IPS DF 6.9 (cell line): ENCODE measurements at regions not wholly inside any gene's neighbourhood (a gene's known extent, or its start where the extent isn't known, plus 50 kb on each side); places are given as distances from the start of the nearest gene placed in this dataset.

Experiments
- DNase-seq: peaks from one replicate; pipeline ENCODE4 v3.0.0-alpha.2; 2013; ENCODE audit warnings: low read depth, low spot score
- H3K27ac ChIP-seq: one replicate; pipeline ENCODE4 v1.5.1; 2013; ENCODE audit warnings: low read length, control low read depth
- H3K27me3 ChIP-seq: 2 replicates; pipeline ENCODE4 v1.6.1; 2013; ENCODE audit warnings: mild to moderate bottlenecking, low read length; ENCODE audit not compliant: control insufficient read depth, insufficient read depth
- H3K36me3 ChIP-seq: 2 replicates; pipeline ENCODE4 v1.6.1; 2013; ENCODE audit warnings: low read length; ENCODE audit not compliant: control insufficient read depth, insufficient read depth
- H3K4me1 ChIP-seq: 2 replicates; pipeline ENCODE4 v1.6.1; 2013; ENCODE audit warnings: low read length; ENCODE audit not compliant: control insufficient read depth, insufficient read depth
- H3K4me3 ChIP-seq: 2 replicates; pipeline ENCODE4 v1.5.1; 2013; ENCODE audit warnings: mild to moderate bottlenecking, low read length
- H3K9me3 ChIP-seq: 2 replicates; pipeline ENCODE4 v1.6.1; 2013; ENCODE audit warnings: low read length, inconsistent platforms; ENCODE audit not compliant: control insufficient read depth, insufficient read depth
- WGBS: extraction: QIAGEN DNeasy Blood & Tissue Kit; methylation state at CpG from one replicate; pipeline ENCODE4 v1.1.7; 2013; ENCODE audit warnings: mixed read lengths, missing lambda C conversion rate; ENCODE audit not compliant: insufficient read length, insufficient coverage; 5-methylcytosine and 5-hydroxymethylcytosine counted together

DNA sequence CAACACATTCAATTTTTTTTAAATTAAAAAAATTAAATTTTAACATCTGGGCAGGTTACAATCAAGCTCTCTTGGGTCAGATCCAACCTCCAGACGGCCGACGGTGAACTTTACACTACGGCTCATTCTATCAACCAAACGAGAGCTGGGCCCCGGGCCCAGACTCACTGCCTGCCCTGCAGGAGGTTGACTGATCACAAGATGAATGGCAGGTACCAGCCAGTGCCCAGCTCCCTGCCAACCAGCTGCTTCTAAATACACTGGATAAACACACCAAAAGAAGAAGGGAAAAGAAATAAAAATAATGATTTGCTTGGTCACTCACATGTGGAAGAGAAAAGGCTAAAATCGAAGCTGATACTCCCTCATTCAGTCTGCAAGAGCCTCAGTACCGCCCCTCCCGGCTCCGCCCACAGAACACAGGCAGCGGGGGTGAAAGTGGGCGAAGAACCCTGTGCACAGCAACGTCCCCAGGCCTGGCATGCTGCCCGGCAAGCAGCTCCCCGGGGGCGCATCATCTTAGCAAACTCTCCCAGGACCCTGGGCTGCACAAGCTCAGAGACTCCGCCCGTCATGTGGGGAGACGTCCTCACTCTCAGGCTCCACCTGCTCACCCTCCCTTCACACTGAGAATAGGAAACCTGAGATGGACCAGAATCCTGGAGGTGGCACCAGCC, 303.4 kb downstream of the SHANK2 start:
- no CpG with 5 or more reads among the region's 19 CpGs for WGBS
- no peak for DNase-seq
- Histone ChIP-seq H3K9me3 (no peaks in the 10 kb centered on the region), H3K27ac (no peak overlapping the region), H3K36me3 (no peaks in the 10 kb centered on the region), H3K4me1 (no peaks in the 10 kb centered on the region), H3K4me3 (no peak overlapping the region), H3K27me3 (no peaks in the 10 kb centered on the region)

DNA sequence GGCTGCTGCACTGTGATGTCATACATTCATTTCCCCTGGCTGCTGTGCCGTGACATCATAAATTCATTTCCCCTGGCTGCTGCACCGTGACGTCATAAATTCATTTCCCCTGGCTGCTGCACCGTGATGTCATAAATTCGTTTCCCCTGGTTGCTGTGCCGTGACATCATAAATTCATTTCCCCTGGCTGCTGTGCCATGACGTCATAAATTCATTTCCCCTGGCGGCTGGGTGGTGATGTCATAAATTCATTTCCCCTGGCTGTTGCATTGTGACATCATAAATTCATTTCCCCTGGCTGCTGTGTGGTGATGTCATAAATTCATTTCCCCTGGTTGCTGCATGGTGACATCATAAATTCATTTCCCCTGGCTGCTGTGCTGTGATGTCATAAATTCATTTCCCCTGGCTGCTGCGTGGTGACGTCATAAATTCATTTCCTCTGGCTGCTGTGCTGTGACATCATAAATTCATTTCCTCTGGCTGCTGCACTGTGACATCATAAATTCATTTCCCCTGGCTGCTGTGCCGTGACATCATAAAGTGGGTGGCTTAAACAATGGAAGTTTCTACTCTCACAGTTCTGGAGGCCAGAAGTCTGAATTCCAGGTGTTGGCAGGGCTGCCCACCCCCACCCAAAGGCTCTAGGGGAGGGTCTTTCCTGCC, 301.1 kb downstream of the SHANK2 start:
- Histone ChIP-seq H3K27me3 (no peaks in the 10 kb centered on the region), H3K36me3 (no peaks in the 10 kb centered on the region), H3K27ac (no peak overlapping the region), H3K4me3 (no peak overlapping the region), H3K9me3 (no peaks in the 10 kb centered on the region), H3K4me1 (no peaks in the 10 kb centered on the region)
- DNase-seq: no peak
- no CpG with 5 or more reads among the region's 11 CpGs for WGBS

DNA sequence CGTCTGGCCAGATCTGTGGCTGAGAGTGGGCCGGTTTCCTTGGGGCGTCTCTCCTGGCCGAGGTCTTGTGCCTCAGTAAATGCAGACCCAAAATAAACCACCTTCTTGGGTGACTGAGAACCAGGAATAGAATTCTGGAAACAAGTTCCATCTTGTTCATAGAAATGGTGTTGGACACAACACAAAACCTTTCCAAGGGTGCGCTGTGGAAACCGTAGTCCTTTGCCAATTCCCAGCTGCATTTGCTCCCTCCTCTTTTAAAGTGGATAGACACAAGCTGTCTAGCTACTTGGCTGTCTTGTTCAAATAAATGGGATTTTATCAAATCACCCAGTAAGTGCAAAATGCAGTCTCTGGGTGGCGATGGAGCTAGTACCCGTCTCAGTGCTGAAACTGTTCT, 300.2 kb downstream of the SHANK2 start:
- no CpG with 5 or more reads among the region's 8 CpGs for WGBS
- Histone ChIP-seq H3K27me3 (no peaks in the 10 kb centered on the region), H3K36me3 (no peaks in the 10 kb centered on the region), H3K27ac (no peak overlapping the region), H3K9me3 (no peaks in the 10 kb centered on the region), H3K4me1 (no peaks in the 10 kb centered on the region), H3K4me3 (no peak overlapping the region)
- DNase-seq: no peak

DNA sequence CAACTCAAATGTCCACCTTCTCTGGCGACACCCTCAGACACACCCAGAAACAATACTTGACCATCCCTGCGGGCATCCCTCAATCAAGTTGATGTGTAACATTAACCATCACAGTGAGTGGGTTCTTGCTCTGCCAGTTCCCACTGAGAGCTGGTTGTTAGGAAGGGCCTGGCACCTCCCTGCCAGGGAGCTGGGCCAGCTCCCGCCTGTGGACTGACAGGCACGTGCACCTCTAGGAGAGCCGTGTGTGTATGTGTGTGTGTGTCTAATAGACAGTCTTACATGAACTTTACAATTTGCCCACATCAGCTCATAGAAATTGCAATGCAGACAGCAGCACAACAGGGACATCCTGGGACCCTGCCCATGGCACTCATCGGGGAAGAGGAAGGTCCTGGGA, 298.7 kb downstream of the SHANK2 start:
- WGBS: no CpG with 5 or more reads among the region's 6 CpGs
- Histone ChIP-seq H3K36me3 (no peaks in the 10 kb centered on the region), H3K27ac (no peak overlapping the region), H3K27me3 (no peaks in the 10 kb centered on the region), H3K9me3 (no peaks in the 10 kb centered on the region), H3K4me1 (no peaks in the 10 kb centered on the region), H3K4me3 (no peak overlapping the region)
- DNase-seq: no peak

DNA sequence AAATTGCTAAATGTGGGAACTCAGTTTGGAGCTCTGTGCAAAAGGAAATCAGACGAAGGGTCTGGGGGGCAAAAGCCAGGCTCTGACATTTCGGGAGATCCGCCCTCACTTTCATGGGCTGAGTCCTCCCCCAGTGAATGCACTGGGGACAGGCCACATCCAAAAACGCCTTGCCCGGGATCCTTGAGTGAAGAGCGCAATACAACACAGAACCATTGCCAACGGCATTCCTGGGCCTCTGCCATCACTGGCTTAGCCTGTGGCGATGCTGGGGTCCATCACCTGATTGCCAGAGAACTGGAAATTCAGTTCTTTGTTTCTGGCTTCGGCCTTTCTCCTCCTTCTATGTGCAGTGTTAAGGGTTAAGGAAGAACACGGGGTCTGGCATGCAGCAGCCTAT, 297.9 kb downstream of the SHANK2 start:
- Histone ChIP-seq H3K4me3 (no peak overlapping the region), H3K27ac (no peak overlapping the region)

More for the DNA sequence above, 297.9 kb downstream of the SHANK2 start:
- WGBS: no CpG with 5 or more reads among the region's 10 CpGs
- no peak for DNase-seq
- H3K36me3 ChIP-seq: no peaks in the 10 kb centered on the region
- H3K9me3 ChIP-seq: no peaks in the 10 kb centered on the region
- H3K4me1 ChIP-seq: no peaks in the 10 kb centered on the region
- H3K27me3 ChIP-seq: no peaks in the 10 kb centered on the region
